Thymus (tissue), 11 donors: ENCODE measurements at regions not wholly inside any gene's neighbourhood (a gene's known extent, or its start where the extent isn't known, plus 50 kb on each side); places are given as distances from the start of the nearest gene placed in this dataset.

Experiments used
- DNase-seq, 9 donors: peaks; one replicate each; pipeline ENCODE4 v3.0.0-alpha.2; 2013; ENCODE audit warnings: low spot score in 9 of 9, low read depth in 6 of 9, missing footprints in 1 of 9
- H3K27ac ChIP-seq, 2 donors: one replicate each; pipeline ENCODE4 v1.5.1; 2013; ENCODE audit warnings: control low read depth in 1 of 2, low read depth in 1 of 2, low read length in 1 of 2, mild to moderate bottlenecking in 1 of 2, moderate library complexity in 1 of 2
- H3K27me3 ChIP-seq, 2 donors: one replicate each; pipeline ENCODE4 v1.5.1; 2013; ENCODE audit warnings: low read length in 1 of 2; ENCODE audit not compliant: control insufficient read depth in 2 of 2, insufficient read depth in 1 of 2
- H3K36me3 ChIP-seq, 2 donors: one replicate each; pipeline ENCODE4 v1.5.1; 2013; ENCODE audit warnings: low read length in 1 of 2, mild to moderate bottlenecking in 1 of 2, moderate library complexity in 1 of 2; ENCODE audit not compliant: control insufficient read depth in 2 of 2, insufficient read depth in 2 of 2
- H3K4me1 ChIP-seq, 2 donors: one replicate each; pipeline ENCODE4 v1.5.1; 2013; ENCODE audit warnings: low read length in 2 of 2; ENCODE audit not compliant: control insufficient read depth in 2 of 2, insufficient read depth in 2 of 2
- H3K4me3 ChIP-seq, 2 donors: one replicate each; pipeline ENCODE4 v1.5.1; 2013; ENCODE audit warnings: low read length in 2 of 2, control low read depth in 1 of 2, mild to moderate bottlenecking in 1 of 2
- H3K9me3 ChIP-seq, 2 donors: one replicate each; pipeline ENCODE4 v1.5.1; 2013; ENCODE audit warnings: low read length in 1 of 2, mild to moderate bottlenecking in 1 of 2; ENCODE audit not compliant: control insufficient read depth in 2 of 2, insufficient read depth in 1 of 2
- WGBS: extraction: QIAGEN DNeasy Blood & Tissue Kit; methylation state at CpG from one replicate; pipeline ENCODE4 v1.1.7; 2013; 5-methylcytosine and 5-hydroxymethylcytosine counted together
- donor health status: healthy.

- 81% methylated on average over 9 of the region's 9 CpGs for WGBS
- peaks cover 6 to 18% of the 10 kb centered on the region in 2 donors for H3K9me3 ChIP-seq
Observed at GRCh38 chr19:56934438-56935090, 94.0 kb upstream of the PEG3 start.

DNA sequence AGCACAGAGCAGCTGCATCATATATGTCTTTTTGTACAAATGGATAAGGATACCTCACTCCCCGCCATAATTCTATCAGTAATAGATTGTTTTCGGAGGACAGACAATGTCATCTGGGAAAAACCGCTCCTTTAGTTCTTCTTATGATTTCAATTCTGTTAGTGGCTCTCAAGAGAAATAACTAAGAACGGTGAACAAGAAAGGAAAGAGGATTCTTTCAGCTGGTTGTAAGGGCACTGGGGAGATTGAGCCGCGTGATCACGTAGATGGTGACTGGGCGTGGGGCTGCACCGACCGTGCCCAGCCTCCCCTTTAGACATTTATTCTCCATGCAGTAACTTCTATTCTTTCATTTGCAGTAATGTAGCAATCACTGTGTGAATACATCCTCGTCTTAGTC is 99.4 kb upstream of the PEG3 start:
- peaks cover 4 to 17% of the 10 kb centered on the region in 2 donors for H3K9me3 ChIP-seq

More at GRCh38 chr19:56934438-56935090, 94.0 kb upstream of the PEG3 start:
- Histone ChIP-seq H3K4me1 (no peaks in the 10 kb centered on the region), H3K36me3 (no peaks in the 10 kb centered on the region), H3K27ac (no peak overlapping the region), H3K4me3 (no peak overlapping the region), H3K27me3 (no peaks in the 10 kb centered on the region)
- DNase-seq = no peak

DNA sequence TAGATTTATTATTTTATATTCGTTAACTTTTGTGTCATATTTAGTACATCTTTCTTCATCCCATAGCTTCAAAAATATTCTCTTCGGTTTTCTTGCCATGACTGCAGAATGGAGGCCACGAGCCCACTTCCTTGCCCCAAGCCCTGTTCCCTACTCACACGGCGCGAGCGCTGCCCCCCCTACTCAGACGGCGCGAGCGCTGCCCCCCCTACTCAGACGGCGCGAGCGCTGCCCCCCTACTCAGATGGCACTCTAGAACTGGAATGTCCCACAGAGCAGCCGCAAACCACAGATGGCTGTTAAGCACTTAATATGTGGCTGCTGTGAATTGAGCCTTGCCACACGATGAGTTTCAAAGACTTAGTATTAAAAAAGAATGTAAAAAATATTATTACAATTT is 102.2 kb upstream of the PEG3 start:
- no peaks in the 10 kb centered on the region for H3K27me3 ChIP-seq

More for the DNA sequence above, 99.4 kb upstream of the PEG3 start:
- H3K27me3 ChIP-seq = no peaks in the 10 kb centered on the region
- H3K36me3 ChIP-seq = no peaks in the 10 kb centered on the region
- H3K27ac ChIP-seq = no peak overlapping the region
- H3K4me3 ChIP-seq = no peak overlapping the region
- 94% methylated on average over 11 of the region's 11 CpGs for WGBS
- no peak for DNase-seq
- no peaks in the 10 kb centered on the region for H3K4me1 ChIP-seq

GRCh38 chr19:56946159-56946558 is 105.6 kb upstream of the PEG3 start:
- Histone ChIP-seq H3K4me3 (no peak overlapping the region), H3K27me3 (no peaks in the 10 kb centered on the region), H3K9me3 (peaks cover 5% of the 10 kb centered on the region in 2 donors), H3K4me1 (no peaks in the 10 kb centered on the region), H3K36me3 (no peaks in the 10 kb centered on the region), H3K27ac (no peak overlapping the region)
- 39% methylated on average over 6 of the region's 6 CpGs for WGBS
- no peak for DNase-seq

More for the DNA sequence above, 102.2 kb upstream of the PEG3 start:
- Histone ChIP-seq H3K27ac (no peak overlapping the region), H3K4me3 (no peak overlapping the region), H3K9me3 (peaks cover 2 to 11% of the 10 kb centered on the region in 2 donors), H3K36me3 (no peaks in the 10 kb centered on the region), H3K4me1 (no peaks in the 10 kb centered on the region)
- peak in 2 of 9 donors; percentile 3 to 28 for DNase-seq
- 76% methylated on average over 17 of the region's 17 CpGs for WGBS

DNA sequence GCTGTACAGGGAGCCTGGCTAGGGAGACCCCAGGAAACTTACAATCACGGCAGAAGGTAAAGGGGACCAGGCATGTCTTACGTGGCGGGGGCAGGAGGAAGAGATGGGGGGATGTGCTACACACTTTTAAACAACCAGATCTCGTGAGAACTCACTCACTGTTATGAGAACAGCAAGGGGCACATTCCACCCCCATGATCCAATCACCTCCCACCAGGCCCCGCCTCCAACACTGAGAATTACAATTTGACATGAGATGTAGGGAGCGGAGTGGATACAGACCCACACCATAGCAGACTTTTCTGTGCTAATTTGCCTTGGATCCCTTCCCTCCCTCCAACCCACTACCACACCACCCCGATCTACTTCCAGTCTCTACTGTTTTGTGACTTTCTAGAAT is 106.7 kb upstream of the PEG3 start:
- Histone ChIP-seq H3K4me3 (no peak overlapping the region), H3K4me1 (no peaks in the 10 kb centered on the region), H3K36me3 (no peaks in the 10 kb centered on the region), H3K27ac (no peak overlapping the region), H3K9me3 (peaks cover 9 to 11% of the 10 kb centered on the region in 2 donors), H3K27me3 (no peaks in the 10 kb centered on the region)
- 77% methylated on average over 7 of the region's 7 CpGs for WGBS
- no peak for DNase-seq

- no peaks in the 10 kb centered on the region for H3K27me3 ChIP-seq
- no peak for DNase-seq
- no peaks in the 10 kb centered on the region for H3K36me3 ChIP-seq
- 91% methylated on average over 9 of the region's 9 CpGs for WGBS
- no peak overlapping the region for H3K27ac ChIP-seq
- no peaks in the 10 kb centered on the region for H3K4me1 ChIP-seq
- H3K4me3 ChIP-seq = no peak overlapping the region
- peaks cover 8 to 9% of the 10 kb centered on the region in 2 donors for H3K9me3 ChIP-seq
Observed at GRCh38 chr19:56949626-56950025, 109.1 kb upstream of the PEG3 start.

DNA sequence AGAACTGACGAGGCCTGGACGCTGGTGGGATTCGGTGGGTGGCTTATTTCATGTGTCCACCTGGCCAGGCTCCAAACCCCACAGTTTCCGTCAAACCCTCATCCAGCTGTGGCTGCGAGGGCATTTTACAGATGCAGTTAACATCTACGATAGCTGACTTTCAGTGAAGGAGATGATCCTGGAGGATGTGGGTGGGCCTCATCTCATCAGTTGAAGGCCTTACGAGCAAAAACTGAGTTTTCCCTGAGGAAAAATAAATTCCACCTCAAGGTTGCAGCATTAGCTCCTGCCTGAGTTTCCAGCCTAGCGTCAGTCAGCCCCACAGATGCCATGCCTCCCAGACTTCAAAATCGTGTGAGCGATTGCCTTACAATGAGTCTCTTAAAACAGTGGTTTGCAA is 111.1 kb upstream of the PEG3 start:
- DNase-seq = no peak
- no peak overlapping the region for H3K27ac ChIP-seq
- WGBS = 92% methylated on average over 10 of the region's 10 CpGs
- peaks cover 15 to 18% of the 10 kb centered on the region in 2 donors for H3K9me3 ChIP-seq
- no peak overlapping the region for H3K4me3 ChIP-seq
- no peaks in the 10 kb centered on the region for H3K36me3 ChIP-seq
- no peaks in the 10 kb centered on the region for H3K27me3 ChIP-seq
- H3K4me1 ChIP-seq = no peaks in the 10 kb centered on the region

- Histone ChIP-seq H3K9me3 (peaks cover 18% of the 10 kb centered on the region in 2 donors), H3K27ac (no peak overlapping the region), H3K4me3 (no peak overlapping the region), H3K27me3 (no peaks in the 10 kb centered on the region), H3K36me3 (no peaks in the 10 kb centered on the region), H3K4me1 (no peaks in the 10 kb centered on the region)
- WGBS = 76% methylated on average over 5 of the region's 5 CpGs
- DNase-seq = no peak
Observed at GRCh38 chr19:56953470-56953869, 112.9 kb upstream of the PEG3 start.

DNA sequence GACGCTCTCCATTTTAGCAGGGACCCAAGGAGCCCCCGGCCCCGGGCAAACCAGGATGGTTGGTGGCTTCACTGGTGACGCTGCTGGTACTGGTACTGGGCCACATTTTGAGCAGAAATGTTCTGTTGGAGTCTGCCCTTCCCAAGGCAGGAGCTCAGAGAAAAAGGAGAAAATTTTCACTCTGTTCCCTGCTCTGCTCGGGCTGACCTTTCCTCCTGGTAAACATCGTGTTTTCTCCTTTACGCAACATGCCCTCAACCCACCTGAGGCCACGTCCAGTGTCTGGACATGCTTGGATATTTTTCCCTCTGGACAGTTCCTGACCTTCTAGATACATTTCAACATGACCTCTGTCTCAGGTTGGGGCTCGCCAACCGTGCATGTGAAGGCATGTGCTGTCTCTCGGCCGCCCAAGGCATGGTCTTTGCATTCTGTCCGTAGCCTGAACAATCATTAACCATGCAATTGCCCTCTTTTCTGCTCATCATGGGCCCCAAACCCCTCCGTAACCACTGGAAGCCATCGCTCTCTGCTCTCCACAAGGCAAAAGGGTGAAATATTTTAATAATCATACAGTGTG is 115.2 kb upstream of the PEG3 start:
- Histone ChIP-seq H3K4me1 (no peaks in the 10 kb centered on the region), H3K36me3 (no peaks in the 10 kb centered on the region), H3K27ac (no peak overlapping the region), H3K27me3 (no peaks in the 10 kb centered on the region), H3K4me3 (no peak overlapping the region), H3K9me3 (peaks cover 16 to 18% of the 10 kb centered on the region in 2 donors)
- 88% methylated on average over 15 of the region's 15 CpGs for WGBS
- no peak for DNase-seq
